ENCODE measurements at regions not wholly inside any gene's neighbourhood (a gene's known extent, or its start where the extent isn't known, plus 50 kb on each side); places are given as distances from the start of the nearest gene placed in this dataset.

DNA sequence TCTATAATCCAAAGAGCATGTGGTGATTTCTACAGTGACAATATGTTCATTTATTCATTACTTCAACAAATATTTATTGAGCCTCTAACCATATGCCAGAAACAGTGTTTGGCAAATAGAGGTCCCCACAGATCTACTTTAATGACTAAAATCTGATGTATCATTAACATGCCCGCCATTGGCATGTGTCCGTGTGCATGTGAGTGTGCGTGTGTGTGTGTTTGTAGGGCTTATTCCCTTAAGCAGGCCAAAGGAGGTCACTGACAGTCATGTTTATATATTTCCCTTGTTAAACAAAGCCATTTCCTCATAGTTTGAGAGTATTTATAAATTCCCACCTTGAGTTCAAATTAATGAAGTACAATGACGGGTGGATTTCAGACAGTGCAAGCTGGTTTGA lies 174.4 kb upstream of the IRX6 start:
- ATAC-seq: no peak
- Histone ChIP-seq H3K4me1 (no peaks in the 10 kb centered on the region), H3K27ac (no peak overlapping the region), H3K9me3 (no peaks in the 10 kb centered on the region), H3K27me3 (peaks cover 20% of the 10 kb centered on the region), H3K36me3 (no peaks in the 10 kb centered on the region), H3K4me3 (no peak overlapping the region)
- 35 to 51% methylated on average over 4 of the region's 4 CpGs for WGBS, 2 donors (ENCODE audit: low coverage in 1 of 2)
- TF ChIP-seq POLR2A (IDR thresholded peaks at IDR 0.05) (no peak), EP300 (IDR thresholded peaks at IDR 0.05) (no peak), POLR2AphosphoS5 (IDR thresholded peaks at IDR 0.05) (no peak)
- TF ChIP-seq, protein P1, sequence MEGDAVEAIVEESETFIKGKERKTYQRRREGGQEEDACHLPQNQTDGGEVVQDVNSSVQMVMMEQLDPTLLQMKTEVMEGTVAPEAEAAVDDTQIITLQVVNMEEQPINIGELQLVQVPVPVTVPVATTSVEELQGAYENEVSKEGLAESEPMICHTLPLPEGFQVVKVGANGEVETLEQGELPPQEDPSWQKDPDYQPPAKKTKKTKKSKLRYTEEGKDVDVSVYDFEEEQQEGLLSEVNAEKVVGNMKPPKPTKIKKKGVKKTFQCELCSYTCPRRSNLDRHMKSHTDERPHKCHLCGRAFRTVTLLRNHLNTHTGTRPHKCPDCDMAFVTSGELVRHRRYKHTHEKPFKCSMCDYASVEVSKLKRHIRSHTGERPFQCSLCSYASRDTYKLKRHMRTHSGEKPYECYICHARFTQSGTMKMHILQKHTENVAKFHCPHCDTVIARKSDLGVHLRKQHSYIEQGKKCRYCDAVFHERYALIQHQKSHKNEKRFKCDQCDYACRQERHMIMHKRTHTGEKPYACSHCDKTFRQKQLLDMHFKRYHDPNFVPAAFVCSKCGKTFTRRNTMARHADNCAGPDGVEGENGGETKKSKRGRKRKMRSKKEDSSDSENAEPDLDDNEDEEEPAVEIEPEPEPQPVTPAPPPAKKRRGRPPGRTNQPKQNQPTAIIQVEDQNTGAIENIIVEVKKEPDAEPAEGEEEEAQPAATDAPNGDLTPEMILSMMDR (IDR thresholded peaks at IDR 0.05): no peak

DNA sequence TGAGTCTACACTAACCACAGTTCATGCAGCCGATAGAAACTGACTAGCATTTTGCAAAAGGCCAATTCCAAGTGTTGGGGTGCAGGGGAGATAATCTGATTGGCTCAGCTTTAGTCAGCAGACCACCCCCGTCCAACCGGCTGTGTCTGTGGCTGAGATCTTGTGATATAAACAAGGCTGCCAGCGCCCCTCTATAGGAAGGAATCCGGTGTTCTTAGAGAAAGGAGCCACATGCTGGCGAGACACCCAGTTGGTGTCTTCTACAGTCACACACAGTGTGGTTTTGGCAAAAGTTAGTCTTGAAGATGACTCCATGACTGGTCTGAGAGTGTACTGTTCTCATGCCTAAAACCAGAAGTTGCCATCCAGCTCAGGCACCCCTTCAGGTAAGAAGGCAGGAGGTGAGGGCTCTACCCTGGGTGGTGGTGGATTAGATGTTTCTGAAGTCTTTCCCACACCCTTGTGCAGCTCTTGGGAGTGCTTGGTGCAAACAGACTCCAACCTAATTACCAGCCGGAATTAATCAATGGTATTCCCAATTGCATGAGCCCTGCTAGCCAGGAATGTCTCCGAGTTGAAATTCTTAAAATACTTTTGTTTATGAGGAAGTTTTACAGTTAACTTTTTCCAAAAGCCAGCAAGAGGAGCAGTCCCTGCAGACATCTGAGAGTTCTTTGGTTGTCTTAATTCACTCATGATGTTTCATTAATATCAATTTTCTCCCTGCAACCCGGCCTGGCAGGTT lies 172.3 kb upstream of the IRX6 start:
- WGBS, 2 donors (ENCODE audit: low coverage in 1 of 2): 56 to 67% methylated on average over 8 of the region's 9 CpGs
- no peak for ATAC-seq

DNA sequence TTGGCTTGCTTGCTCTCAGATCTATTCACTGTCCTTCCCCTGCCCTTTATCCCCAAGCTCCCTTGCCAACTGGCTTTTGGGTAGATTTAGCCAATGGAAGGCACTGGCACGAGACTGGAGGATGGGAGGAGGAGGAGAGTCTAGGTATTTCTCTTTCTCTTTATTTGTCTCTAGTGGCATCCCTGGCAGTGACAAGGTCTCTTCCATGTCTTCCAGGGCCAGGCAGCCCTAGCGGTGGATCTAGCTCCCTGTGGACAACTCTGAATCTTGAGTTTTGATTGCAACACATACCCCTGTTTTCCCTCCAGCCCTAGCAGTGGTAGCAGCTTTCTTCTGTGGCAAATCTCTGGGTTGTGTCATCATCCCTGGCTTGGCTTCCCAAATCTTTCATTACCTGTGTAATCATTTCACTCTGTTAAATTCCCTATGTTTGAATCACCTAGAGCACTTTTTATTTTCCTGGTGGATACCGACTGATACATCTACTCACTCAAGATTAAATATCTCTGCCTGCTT lies 171.1 kb upstream of the IRX6 start:
- H3K9me3 ChIP-seq: no peaks in the 10 kb centered on the region
- WGBS, 2 donors (ENCODE audit: low coverage in 1 of 2): 82% methylated on average over 3 of the region's 3 CpGs; no CpG with 5 or more reads in 1 of the 2 donors

More for the DNA sequence above, 172.3 kb upstream of the IRX6 start:
- H3K27me3 ChIP-seq: peaks cover 20% of the 10 kb centered on the region
- no peaks in the 10 kb centered on the region for H3K36me3 ChIP-seq
- H3K4me1 ChIP-seq: no peaks in the 10 kb centered on the region
- H3K9me3 ChIP-seq: no peaks in the 10 kb centered on the region
- H3K4me3 ChIP-seq: no peak overlapping the region
- H3K27ac ChIP-seq: no peak overlapping the region
- TF ChIP-seq EP300 (IDR thresholded peaks at IDR 0.05) (no peak), POLR2A (IDR thresholded peaks at IDR 0.05) (no peak), POLR2AphosphoS5 (IDR thresholded peaks at IDR 0.05) (no peak)
- TF ChIP-seq, protein P1 (IDR thresholded peaks at IDR 0.05): no peak

DNA sequence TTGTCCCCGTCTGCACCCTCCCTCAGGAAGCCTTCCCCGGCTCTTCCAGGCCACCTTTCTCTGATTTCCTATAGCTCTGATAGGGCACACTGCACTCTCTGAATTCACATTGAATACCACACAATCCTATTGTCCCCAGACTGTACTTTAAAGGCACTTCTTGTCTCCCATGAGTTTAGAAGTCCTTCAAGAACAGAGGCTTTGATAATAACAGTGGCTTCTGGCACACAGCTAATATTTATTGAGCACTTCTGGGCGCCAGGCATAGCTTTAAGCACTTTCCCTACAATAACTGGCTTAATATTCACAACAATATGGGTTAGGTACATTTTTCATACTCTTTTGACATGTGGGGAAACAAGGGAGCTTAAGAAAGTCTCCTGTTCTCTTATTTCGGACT lies 169.7 kb upstream of the IRX6 start:
- TF ChIP-seq, protein P1 (IDR thresholded peaks at IDR 0.05): no peak
- TF ChIP-seq EP300 (IDR thresholded peaks at IDR 0.05) (no peak), POLR2AphosphoS5 (IDR thresholded peaks at IDR 0.05) (no peak)
- peaks cover 15% of the 10 kb centered on the region for H3K27me3 ChIP-seq
- no peak overlapping the region for H3K4me3 ChIP-seq
- H3K27ac ChIP-seq: no peak overlapping the region
- no peaks in the 10 kb centered on the region for H3K4me1 ChIP-seq
- peaks cover 0 to 6% (median 0%) of the 10 kb centered on the region in 3 donors for H3K9me3 ChIP-seq
- 62 to 67% methylated on average over 4 of the region's 4 CpGs for WGBS, 2 donors (ENCODE audit: low coverage in 1 of 2)
- no peaks in the 10 kb centered on the region for H3K36me3 ChIP-seq
- ATAC-seq: no peak

More for the DNA sequence above, 171.1 kb upstream of the IRX6 start:
- H3K27ac ChIP-seq: no peak overlapping the region
- H3K4me1 ChIP-seq: no peaks in the 10 kb centered on the region
- no peak for ATAC-seq
- H3K27me3 ChIP-seq: peaks cover 20% of the 10 kb centered on the region
- TF ChIP-seq POLR2A (IDR thresholded peaks at IDR 0.05) (no peak), POLR2AphosphoS5 (IDR thresholded peaks at IDR 0.05) (no peak), EP300 (IDR thresholded peaks at IDR 0.05) (no peak)
- TF ChIP-seq, protein P1 (IDR thresholded peaks at IDR 0.05): no peak
- no peaks in the 10 kb centered on the region for H3K36me3 ChIP-seq
- H3K4me3 ChIP-seq: no peak overlapping the region

DNA sequence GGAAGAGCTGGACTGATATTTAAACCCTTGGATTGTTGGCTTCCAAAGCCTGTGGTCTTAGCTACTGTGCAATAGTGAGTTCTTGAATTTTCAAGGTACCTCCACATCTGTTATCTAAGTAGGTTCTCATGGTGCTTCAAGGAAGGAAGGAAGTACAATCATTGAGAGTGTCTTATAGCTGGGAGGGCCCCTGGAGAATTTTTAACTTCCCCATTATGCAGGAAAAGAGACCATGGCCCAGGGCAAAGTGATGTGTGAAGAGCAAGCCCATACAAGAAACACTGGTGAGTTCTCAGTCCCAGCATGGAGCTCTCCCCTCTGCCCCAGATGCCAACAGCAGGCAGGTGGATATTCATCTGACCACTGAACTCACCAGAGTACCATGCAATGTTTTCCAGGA lies 169.0 kb upstream of the IRX6 start:
- no peak for ATAC-seq
- no peaks in the 10 kb centered on the region for H3K36me3 ChIP-seq
- H3K4me3 ChIP-seq: no peak overlapping the region
- no peaks in the 10 kb centered on the region for H3K4me1 ChIP-seq
- peaks cover 0 to 10% (median 0%) of the 10 kb centered on the region in 3 donors for H3K9me3 ChIP-seq
- H3K27me3 ChIP-seq: peaks cover 15% of the 10 kb centered on the region
- H3K27ac ChIP-seq: no peak overlapping the region
- TF ChIP-seq EP300 (IDR thresholded peaks at IDR 0.05): no peak
- no peak for TF ChIP-seq POLR2AphosphoS5 (IDR thresholded peaks at IDR 0.05)
- TF ChIP-seq, protein P1 (IDR thresholded peaks at IDR 0.05): no peak
- TF ChIP-seq POLR2A (IDR thresholded peaks at IDR 0.05): no peak
